HG03135 (cell line): ENCODE measurements at regions not wholly inside any gene's neighbourhood (a gene's known extent, or its start where the extent isn't known, plus 50 kb on each side); places are given as distances from the start of the nearest gene placed in this dataset.

Source experiments
- ATAC-seq: cut with Tn5 transposase; IDR thresholded peaks from one replicate; pipeline ENCODE4 v1.9.1; 2021; ENCODE audit warnings: mild to moderate bottlenecking, moderate library complexity; ENCODE audit not compliant: unreplicated experiment

- ATAC-seq: no peak
Observed at GRCh38 chr15:69574506-69574905, 121.9 kb downstream of the RPLP1 start.

DNA sequence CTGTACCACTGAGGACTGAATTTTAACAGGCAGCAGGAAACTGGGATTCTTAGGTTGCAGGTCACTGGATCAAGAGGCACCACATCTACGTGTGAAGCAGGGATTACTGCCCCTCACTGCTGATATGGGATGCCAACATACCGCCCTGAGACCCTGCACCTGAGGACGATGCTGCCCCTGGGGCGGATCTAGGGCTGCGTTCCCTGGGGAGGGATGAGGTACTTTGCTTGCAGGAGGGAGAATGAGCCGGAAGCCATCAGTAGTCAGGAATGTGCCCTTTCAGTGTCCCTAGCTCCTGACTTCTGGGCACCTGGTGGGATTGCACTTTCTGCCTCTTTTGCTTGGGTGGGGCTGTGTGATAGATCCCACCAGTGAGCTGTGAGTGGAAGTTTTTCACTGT lies 122.8 kb downstream of the RPLP1 start:
- no peak for ATAC-seq

GRCh38 chr15:69576035-69576526 lies 123.5 kb downstream of the RPLP1 start:
- no peak for ATAC-seq

GRCh38 chr15:69576948-69577351 lies 124.3 kb downstream of the RPLP1 start:
- no peak for ATAC-seq

GRCh38 chr15:69577397-69577796 lies 124.8 kb downstream of the RPLP1 start:
- no peak for ATAC-seq

GRCh38 chr15:69578252-69578651 lies 125.6 kb downstream of the RPLP1 start:
- no peak for ATAC-seq

DNA sequence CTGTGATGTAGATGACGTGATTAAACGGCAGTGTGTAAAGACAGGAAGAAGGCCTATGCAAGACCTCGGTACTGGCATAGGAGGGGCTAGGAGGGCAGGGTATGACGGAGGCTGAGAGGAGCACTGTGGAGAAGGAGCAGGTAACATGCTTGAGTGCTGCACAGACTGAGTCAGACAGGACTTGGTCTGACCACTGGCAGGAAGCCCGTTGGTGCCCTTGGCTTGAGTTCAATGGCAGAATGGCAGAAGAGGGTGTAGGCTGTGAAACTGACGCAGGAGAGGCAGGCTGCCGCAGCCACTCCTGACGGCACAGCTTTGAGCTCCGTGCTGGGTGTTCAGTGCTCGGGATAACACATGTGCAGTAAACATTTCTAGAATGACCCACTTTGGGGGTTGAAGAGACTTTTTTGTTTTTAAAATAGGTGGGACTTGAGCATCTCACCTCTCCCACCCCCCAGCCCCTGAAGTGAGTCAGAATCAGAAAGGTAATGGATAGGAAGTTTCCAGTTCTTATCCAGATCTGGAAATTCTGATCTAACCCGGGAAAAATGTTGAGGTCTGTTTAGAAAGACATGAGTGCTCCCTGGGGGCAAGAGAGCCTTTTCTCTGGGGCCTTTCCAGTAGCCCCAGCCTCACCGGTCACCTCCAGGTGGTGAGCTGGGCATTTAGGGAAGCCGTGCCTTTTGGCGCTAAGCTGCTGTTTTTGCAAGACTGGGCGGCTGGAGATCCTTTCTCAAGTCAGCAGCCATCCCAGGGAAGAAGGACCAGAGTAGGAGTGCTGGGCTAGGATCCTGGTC lies 126.4 kb downstream of the RPLP1 start:
- no peak for ATAC-seq

DNA sequence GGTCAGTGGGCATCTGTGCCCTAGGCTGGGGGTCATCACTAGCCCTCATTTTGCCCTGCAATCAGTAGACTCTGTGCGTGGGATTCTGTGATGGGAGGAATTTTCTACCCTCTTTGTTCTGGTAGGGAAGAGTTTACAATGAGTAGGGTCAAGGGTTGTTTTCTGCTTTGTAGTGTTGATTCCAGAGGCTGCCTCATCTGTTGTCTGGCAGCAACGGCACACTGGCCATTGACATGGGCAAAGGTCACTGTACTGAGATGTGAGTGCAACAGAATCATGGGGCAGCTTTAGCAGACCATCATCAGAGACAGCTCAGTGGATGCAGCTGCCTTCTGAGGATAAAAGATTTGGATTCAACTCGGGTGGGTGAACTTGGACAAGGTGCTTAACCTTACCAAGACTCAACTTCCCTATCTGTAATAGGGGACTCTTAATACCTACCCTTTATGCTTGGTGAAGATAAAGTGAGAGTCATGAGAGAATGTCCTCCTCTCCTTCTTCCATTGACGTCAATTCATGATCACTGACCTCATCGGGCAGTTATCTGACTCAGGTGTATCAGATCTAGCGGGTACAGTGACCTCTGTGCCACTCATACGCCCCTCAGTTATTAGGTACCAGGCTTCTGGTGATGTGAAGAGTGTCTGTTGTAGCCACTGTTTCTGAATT lies 127.5 kb downstream of the RPLP1 start:
- ATAC-seq: no peak

GRCh38 chr15:69583626-69584025 lies 131.0 kb downstream of the RPLP1 start:
- ATAC-seq: no peak

GRCh38 chr15:69585937-69586336 lies 133.3 kb downstream of the RPLP1 start:
- no peak for ATAC-seq

- ATAC-seq: no peak
Observed at GRCh38 chr15:69586721-69587120, 134.1 kb downstream of the RPLP1 start.

DNA sequence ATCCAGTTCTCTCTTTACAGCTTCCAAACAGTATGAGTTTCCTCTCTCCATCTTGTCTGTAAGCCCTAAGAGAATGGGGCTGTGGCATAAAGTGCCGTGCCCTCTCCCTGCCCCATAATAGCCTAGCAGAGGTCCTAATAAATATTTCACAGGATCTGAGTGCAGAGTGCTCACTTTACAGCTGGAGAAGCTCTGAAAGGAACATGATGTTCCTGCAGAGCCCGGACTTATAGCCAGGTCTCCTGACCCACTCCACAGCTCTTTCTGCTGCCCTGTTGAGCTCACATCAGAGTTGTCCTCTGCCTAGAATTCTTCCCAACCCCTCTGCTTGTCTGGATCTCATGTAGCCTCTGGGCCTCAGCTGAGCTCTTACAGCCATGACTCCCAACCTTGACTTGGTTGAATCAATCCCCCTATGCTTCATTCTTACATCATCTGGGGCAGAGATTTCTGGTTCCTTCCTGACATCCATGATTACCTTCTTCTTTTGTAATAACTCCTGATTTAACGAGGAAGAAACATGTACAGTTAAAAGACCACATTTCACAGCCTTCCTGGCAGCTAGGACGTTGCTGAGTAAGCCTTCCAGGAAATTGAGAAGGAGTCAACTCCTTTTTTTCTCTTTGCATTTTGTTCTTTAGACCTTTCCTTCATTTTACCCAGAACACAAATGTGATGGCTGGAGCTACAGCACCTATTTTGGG lies 135.3 kb downstream of the RPLP1 start:
- no peak for ATAC-seq

DNA sequence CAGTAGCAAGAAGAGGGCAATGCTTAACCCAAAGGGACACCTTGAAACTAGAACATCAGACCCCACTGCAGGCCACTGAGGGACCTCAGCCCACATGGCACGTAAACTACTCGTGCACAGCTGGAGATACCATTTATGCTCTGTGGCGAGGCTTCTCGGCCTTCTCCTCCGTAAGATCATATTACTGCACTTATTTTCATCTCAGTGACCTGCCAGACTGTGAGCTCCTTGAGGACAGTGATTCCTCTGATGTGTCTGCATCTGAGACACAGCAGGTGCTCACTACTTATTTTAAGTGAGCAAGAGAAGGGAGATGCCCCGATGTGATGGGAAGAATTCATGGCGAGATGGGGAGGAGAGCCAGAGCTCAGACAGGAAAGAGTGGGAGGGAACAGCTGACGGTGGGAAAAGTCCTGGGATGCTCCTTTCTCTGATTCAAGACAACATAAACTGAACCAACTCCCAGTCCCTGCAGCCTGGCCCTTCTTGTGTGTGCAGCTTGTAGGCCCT lies 137.6 kb downstream of the RPLP1 start:
- no peak for ATAC-seq

- ATAC-seq: no peak
Observed at GRCh38 chr15:69590932-69591524, 138.4 kb downstream of the RPLP1 start.

DNA sequence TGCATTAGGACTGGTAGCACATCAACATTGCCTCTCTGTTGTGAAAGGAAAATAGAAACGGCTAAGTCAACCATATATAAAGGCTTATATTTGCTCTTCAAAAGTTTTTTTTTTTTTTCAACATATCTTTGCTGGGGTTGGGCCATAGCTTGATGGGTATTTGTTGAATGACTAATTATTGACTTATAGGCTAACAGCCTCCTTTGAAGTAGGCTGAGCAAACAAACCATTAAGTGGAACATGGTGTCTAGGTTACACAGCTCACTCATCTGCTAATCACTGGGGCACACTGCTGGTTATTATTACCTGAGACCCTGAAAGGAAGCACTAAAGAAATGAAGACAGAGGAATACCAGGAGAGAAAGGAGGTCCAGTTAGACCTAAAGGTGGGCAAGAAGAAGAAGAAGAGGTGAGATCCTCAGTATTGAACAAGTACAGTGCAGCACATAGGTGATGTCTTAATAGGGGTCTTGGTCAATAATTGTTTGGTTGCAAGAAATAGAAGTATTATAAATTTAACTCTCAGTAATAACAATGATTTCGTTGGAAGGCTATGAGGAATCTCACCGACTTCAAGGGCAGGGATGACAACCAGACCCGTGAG lies 139.4 kb downstream of the RPLP1 start:
- no peak for ATAC-seq

DNA sequence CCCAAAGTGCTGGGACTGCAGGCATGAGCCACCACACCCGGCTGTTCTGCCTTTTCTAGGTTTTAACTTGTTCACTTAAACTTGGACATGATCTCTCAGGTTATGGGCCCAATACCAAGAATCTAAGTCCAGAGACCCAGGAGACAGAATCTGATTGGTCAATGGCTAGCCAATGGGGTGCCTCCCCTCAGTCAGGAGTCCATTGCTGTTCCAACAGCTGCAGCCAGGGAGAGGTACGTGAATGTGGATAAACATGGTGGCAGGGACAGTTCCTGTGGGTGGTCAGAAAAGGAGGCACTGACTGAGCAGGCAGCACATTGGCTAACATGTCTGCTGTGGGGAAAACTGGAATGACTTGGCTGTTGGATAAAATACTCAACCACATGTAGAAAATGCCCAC lies 140.3 kb downstream of the RPLP1 start:
- ATAC-seq: no peak

DNA sequence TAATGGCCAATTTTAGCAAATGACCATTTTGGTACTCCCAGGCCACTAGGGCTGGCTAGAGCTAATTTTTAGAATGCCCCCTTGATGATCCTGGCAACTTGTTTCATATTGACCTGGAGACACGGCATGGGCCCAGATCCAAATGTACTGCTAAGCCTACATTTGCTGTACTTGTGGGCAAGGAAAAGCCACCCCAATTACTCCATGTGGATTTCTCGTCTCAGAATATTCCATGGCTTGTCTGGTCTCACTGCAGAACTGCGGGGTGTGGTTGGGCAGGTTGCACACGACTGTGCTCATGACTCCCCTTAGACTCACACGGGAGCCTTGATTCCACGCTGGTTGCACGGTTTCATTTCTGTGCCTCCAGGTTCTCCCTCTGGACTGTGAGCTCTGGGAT lies 140.9 kb downstream of the RPLP1 start:
- no peak for ATAC-seq

- ATAC-seq: no peak
Observed at GRCh38 chr15:69593981-69594966, 141.7 kb downstream of the RPLP1 start.

DNA sequence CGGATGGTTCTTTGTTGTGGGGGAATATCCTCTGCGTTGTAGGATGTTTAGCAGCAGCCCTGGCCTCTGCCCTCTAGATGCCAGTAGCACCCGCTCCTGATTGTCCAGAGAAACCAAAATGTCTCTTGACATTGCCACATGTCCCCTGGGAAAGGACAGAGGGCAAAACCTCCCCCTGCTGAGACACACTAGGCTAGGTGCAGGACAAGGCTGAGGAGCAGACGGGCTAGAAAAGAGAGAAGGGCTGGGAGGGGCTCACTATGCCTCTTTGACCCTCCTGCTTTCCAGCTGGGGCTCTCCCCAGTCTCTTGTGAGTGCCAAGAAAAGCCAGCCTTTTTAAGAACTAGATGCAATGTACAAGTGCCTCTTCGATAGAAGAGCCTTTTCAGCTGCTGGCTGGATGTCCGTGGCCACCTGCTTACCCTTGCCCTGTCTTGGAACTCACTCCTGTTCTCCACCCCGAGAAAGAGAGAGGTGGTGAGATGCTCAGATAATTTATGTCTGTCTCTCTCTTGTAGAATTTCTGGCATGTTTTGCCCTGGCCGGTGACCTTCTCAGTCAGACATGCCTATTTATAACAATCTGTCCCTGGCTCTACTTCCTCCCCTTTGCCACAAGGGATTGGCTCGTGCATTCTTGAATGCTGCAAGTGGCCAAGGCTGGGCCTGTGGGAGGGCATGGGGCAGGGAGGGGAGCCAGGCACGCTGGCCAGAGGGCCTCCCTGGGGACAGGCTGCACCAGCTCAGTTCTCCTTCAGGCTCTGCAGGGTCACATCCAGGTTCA lies 142.6 kb downstream of the RPLP1 start:
- no peak for ATAC-seq
